HG02840 (cell line): ENCODE measurements at regions not wholly inside any gene's neighbourhood (a gene's known extent, or its start where the extent isn't known, plus 50 kb on each side); places are given as distances from the start of the nearest gene placed in this dataset.
"Not testable (repeated sequence)": the region's sequence is repeated elsewhere in the genome, so short reads cannot be mapped to it uniquely, and the experiment has no call there.

Experiments
- ATAC-seq: cut with Tn5 transposase; IDR thresholded peaks from one replicate; pipeline ENCODE4 v1.9.1; 2021; ENCODE audit warnings: mild to moderate bottlenecking, moderate library complexity, moderate number of reproducible peaks; ENCODE audit not compliant: unreplicated experiment, low FRiP score

GRCh38 chr3:82222401-82222800 is 461.0 kb upstream of the GBE1 start:
- no peak for ATAC-seq

- no peak for ATAC-seq
Measured at GRCh38 chr3:82217571-82217970, 456.1 kb upstream of the GBE1 start.

DNA sequence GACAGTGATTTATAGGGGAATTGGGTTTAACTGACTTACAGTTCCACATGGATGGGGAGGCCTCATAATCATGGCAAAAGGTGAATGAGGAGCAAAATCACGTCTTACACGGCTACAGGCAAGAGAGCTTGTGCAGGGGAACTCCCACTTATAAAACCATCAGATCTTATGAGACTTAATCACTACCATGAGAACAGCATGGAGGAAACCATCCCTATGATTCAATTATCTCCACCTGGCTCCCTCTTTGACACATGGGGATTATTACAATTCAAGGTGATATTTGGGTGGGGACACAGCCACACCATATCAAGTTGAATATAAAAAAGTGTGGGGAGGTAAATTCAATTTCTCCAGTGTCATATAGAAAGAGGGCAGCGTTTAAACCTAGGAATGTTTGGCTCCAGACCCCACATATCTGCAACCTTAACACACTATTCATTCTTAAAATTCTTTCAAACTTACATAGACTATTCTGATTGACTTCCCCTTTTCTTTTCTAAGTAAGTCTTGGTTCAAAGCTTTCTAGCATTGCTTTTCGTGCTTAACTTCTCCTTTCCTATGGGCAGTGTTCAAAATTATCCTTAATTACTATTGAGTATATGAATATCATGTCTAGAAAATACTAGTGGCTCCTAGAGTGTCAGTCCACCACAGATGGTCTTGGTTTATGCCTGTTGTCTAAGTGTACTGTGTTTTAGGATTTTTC is 446.7 kb upstream of the GBE1 start:
- ATAC-seq: no peak

DNA sequence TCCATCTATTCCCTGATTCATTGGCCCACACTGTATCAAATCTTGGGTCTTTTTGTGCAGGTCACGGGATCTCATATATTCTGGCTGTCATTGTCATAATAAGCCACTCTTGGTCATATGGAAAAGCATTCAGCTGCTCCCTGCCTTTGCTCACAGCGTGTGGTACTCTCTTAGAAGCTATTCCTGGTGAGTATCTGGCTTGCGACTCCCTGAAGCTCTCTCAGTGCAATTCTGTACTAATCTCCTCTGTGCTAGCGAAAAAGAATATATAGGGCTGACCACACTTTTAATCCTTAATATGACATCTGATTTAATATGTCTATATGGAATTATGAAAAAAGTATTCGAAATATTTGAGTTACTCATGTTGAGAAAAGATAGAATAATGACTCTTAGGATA is 440.8 kb upstream of the GBE1 start:
- no peak for ATAC-seq

- no peak for ATAC-seq
Measured at GRCh38 chr3:82201316-82201715, 439.9 kb upstream of the GBE1 start.

DNA sequence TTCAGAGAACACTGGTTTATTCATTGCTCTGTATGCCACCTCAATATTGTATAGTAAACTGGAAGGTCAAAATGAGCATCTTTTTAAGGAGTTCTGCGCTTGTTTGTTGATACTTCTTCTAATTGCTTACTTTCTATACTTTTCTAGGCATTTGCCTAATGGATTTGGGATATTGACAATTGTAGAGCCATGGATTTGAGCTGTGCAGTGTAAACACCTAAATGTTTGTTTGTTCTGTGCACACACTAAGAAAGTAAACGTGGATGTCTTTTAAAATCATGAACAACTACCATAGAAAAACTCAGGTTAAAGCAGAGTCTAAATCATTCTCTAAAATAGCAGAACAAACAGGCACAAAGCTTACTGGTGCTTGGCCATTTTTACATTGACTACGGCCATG is 436.6 kb upstream of the GBE1 start:
- ATAC-seq: no peak

GRCh38 chr3:82196645-82197044 is 435.2 kb upstream of the GBE1 start:
- no peak for ATAC-seq

- ATAC-seq: no peak
Measured at GRCh38 chr3:82194870-82195269, 433.4 kb upstream of the GBE1 start.

DNA sequence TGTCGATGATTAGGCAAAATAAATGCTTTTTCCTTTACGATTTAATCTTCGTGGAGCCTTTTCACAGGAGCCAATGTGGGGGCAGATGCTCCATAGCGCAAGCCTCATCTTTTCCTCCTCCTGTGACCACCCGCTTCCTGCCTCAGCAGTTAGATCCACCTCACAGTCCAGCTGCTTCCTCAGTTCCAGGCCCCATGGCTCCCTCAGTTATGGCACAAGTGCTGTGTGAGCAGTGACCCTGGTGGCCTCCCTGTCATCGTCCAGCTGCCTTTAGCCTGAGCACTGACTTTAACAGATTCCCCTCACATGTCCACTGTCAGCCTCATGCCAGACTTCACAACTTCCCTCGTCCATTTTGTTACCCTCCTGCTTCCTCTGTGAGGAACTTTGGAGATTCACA is 424.6 kb upstream of the GBE1 start:
- ATAC-seq: no peak

DNA sequence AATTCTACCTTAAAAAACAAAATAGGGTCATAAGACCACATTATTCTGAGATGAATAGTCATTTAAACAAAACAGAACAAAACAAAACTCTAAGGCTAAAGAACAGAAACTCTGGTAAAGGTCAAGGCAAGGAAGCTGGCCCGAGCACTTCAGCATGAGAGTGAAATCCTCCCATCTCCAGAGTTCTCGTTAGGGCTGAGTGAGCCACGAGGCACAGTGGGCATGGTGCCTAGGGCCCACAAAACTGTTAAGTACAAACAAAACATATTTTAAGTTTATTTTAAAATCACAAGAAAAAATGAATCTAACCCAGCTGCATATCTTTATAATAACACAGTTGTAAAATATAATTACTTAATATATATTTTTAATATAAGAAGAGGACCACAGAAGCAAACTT is 417.8 kb upstream of the GBE1 start:
- no peak for ATAC-seq

GRCh38 chr3:82178291-82178690 is 416.8 kb upstream of the GBE1 start:
- no peak for ATAC-seq

- ATAC-seq: no peak
Measured at GRCh38 chr3:82177774-82178173, 416.3 kb upstream of the GBE1 start.

DNA sequence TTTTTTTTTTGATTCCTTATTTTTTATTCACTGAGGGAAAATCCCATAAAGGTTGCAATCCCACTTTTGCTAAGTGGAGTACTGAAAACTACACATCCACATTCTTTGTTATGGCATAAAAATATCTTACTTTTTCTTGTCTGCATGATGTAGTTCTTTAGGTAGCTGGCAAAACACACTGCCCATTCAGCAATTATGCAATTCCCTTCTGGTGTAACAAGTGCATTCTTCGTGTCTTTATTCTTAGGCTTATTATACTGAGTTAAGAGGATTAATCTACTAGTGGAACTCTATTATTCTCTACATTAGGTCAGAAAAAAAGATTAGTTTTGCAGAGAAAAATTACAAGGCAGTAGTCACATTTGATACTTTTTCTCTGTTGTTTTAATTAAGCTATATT is 403.8 kb upstream of the GBE1 start:
- ATAC-seq: no peak

DNA sequence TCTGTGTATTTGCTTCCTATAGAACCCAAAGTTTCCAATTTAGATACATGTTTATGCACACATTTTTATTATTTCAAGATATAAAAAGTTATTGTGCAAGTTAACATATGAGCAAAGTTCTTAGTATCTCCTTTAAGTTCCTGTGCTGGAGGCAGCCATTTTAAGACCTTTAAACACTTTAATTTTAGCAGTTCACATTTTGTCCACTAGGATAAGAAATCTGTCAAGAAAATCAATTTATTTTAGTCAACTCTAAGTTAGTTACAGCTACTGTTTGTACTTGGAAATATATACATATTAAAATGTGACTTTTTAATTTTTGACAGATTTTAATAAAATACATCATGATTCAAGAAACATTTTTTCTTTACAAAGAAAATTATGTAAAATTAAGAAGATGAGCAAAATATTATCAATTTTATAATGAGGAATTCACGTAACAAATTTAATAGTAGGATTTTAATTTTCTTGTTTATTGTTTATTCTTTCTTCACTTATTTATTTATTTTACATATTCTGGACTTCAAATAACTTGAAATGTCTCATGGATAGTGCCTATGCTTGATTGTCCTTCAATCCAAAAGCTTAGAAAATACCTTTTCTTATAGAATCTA is 402.6 kb upstream of the GBE1 start:
- ATAC-seq: no peak

- ATAC-seq: no peak
Measured at GRCh38 chr3:82157952-82158351, 396.5 kb upstream of the GBE1 start.

GRCh38 chr3:82153892-82154291 is 392.4 kb upstream of the GBE1 start:
- ATAC-seq: not testable (repeated sequence)

DNA sequence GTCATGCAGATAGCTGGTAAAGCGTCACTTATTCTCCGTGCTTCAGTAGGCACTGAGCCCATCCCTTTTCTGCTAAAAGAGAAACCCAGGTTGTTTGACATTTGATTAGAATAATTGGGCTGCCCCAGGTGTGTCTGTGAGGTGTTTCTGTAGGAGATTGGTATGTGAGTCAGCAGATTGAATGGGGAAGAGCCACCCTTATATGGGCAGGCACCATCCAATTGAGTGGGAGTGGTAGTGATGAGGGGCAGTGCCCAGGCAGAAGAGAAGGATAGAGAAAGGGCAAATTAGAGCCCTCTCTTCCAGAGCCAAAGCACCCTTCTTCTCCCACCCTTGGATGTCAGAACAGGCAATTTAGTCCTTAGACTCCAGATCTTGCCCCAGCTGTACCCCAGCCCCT is 384.3 kb upstream of the GBE1 start:
- no peak for ATAC-seq

DNA sequence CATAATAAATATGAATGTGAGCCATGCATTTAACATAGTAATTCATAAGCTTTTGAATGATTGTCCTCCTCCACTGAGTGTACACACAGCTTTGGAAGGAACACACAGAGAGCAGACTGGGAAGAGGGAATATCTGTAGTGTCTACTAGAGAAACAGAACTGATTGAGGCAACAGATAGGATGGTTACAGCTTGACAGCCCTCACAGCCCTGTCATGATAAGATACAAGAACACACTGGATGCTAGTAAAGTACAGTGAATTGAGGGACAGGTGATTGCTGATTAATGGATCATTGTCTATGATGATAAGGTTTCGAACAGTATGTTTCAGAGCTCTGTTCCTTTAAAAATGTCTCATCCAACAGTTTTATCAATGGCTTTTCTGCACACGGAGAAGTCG is 383.4 kb upstream of the GBE1 start:
- no peak for ATAC-seq

DNA sequence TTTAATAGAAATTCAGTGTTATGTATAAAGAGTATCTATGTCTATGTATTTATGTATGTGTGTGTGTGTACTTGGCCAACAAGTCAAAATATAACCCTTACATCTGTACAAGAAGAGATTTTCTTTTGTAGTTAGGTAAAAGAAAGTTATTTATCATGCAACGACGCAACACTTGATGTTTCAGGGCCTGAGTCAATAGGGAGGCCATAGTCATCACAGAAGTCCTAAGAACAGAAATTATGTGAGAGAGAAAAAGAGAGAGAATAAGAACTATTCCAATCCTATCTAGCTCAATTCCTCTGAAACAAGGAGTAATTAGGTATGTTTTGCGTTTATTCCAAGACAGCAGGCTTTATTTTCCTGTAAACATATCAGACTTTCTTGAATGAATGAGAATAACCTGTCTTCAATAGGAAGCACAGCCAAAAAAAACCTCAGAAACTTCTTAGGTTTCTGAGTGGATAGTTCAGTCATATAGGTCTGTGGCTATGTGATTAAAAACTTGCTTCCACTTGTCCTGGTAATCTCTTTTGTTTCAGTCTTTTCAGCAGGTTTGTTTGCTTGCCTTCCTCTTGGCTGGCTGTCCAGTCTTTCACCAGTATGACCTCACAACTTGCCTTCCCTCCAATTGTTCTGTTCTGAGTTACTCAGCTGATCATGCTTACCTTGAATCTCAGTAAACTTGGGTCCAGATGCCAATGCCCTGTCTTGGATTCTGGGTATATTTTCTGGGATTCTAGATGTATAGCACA is 382.4 kb upstream of the GBE1 start:
- no peak for ATAC-seq

DNA sequence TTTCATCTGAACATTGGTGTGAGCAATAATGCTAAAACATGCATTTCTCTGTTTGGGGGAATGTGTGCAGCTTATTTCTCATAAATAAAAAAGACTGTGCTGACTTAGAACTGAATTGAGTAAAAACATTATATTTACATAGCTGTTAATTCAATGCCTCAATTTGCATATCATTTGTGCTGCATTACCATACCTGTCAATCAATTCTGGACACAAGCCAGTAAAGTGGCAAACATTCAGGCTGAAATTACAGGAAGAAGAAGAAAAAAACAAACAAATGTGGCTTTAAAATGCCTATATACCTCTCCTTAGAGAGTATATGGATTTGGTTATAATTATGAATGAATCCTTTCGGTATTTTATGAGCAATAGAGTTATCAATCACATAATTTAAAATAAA is 380.1 kb upstream of the GBE1 start:
- ATAC-seq: no peak

GRCh38 chr3:82137861-82138260 is 376.4 kb upstream of the GBE1 start:
- ATAC-seq: no peak

- no peak for ATAC-seq
Measured at GRCh38 chr3:82137050-82137449, 375.6 kb upstream of the GBE1 start.
